ENCODE measurements at regions not wholly inside any gene's neighbourhood (a gene's known extent, or its start where the extent isn't known, plus 50 kb on each side); places are given as distances from the start of the nearest gene placed in this dataset.

DNA sequence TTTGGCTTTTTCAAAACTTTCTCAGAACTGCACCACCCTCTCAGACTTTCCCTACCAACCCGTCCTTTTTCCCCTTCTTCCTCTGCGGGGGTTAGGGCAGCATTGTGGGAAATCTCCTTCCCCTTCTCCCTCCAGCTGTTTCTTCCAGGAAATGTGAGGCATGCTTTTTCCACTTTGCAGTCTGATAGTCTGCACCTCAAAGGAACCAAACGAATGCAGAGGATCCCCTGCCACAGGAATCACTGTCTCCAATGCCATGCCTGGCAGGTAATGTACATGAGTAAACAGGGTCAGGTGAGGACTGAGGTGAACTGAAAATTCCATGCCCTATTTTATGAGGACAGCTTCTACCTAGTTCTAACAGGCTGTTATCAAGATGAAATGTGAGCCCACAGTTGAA is 218.4 kb downstream of the BCAS1 start:
- H3K27ac Mint-ChIP-seq (ENCODE audit: unreplicated experiment), result no peak overlapping the region
- peaks cover 3% of the 10 kb centered on the region for H3K27me3 Mint-ChIP-seq (ENCODE audit: unreplicated experiment)
- peaks cover 20% of the 10 kb centered on the region for H3K4me1 Mint-ChIP-seq (ENCODE audit: unreplicated experiment)
- TF ChIP-seq, protein P1, sequence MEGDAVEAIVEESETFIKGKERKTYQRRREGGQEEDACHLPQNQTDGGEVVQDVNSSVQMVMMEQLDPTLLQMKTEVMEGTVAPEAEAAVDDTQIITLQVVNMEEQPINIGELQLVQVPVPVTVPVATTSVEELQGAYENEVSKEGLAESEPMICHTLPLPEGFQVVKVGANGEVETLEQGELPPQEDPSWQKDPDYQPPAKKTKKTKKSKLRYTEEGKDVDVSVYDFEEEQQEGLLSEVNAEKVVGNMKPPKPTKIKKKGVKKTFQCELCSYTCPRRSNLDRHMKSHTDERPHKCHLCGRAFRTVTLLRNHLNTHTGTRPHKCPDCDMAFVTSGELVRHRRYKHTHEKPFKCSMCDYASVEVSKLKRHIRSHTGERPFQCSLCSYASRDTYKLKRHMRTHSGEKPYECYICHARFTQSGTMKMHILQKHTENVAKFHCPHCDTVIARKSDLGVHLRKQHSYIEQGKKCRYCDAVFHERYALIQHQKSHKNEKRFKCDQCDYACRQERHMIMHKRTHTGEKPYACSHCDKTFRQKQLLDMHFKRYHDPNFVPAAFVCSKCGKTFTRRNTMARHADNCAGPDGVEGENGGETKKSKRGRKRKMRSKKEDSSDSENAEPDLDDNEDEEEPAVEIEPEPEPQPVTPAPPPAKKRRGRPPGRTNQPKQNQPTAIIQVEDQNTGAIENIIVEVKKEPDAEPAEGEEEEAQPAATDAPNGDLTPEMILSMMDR (IDR thresholded peaks at IDR 0.05; ENCODE audit: unreplicated experiment), result no peak
- DNase-seq (ENCODE audit: low spot score), result no peak
- H3K4me3 Mint-ChIP-seq (ENCODE audit: unreplicated experiment), result no peak overlapping the region
- no peaks in the 10 kb centered on the region for H3K9me3 Mint-ChIP-seq (ENCODE audit: unreplicated experiment)
- H3K36me3 Mint-ChIP-seq (ENCODE audit: low read depth, unreplicated experiment), result no peaks in the 10 kb centered on the region

DNA sequence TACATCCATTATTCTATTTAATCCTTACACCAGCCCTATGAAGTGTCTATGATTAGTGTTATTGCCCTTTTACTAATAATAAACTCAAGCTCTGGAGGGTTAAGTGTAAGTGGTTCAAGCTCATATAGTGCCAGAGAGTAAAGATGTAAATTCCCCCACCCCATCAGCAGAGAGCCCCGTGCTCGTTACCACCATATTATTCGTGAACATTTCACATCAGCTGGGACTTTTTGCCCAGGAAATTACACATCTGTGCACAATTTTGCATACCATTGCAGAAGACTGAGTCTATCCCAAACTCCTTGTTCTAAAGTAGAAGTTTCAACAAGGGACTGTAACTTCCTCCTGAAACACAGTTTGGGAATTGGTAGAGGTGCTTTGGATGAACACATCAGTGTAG is 220.1 kb downstream of the BCAS1 start:
- Mint-ChIP-seq H3K27ac (ENCODE audit: unreplicated experiment) (no peak overlapping the region), H3K36me3 (ENCODE audit: low read depth, unreplicated experiment) (no peaks in the 10 kb centered on the region), H3K4me1 (ENCODE audit: unreplicated experiment) (peaks cover 16% of the 10 kb centered on the region), H3K9me3 (ENCODE audit: unreplicated experiment) (no peaks in the 10 kb centered on the region), H3K4me3 (ENCODE audit: unreplicated experiment) (no peak overlapping the region), H3K27me3 (ENCODE audit: unreplicated experiment) (no peaks in the 10 kb centered on the region)
- TF ChIP-seq, protein P1 (IDR thresholded peaks at IDR 0.05; ENCODE audit: unreplicated experiment), result no peak
- DNase-seq (ENCODE audit: low spot score), result no peak

DNA sequence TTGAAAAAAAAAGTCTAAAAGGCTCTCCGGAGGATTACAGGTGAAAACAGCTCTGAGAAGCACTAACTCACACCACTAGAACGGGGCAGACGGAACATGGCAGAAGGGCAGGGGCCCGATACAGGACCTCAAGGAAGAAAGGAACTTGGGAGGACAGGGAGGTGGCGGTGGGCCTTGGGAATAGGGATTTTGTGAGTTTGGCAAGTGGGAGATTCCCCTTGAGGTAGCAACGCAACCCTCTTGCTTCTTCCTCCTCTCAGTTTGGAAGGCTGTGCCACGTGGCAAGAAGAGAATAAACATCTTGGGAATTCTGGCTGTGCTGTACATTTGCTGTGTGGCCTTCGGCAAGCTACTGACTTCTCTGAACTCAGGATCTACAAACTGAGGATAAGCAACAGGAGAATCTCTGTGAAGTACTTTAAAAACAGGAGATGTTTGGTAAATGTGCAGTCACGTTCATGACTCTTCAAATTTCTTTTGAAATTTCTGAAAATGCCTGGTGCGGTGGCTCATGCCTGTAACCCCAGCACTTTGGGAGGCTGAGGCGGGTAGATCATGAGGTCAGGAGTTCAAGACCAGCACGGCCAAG is 220.8 kb downstream of the BCAS1 start:
- H3K27me3 Mint-ChIP-seq (ENCODE audit: unreplicated experiment), result no peaks in the 10 kb centered on the region
- DNase-seq (ENCODE audit: low spot score), result no peak
- H3K4me3 Mint-ChIP-seq (ENCODE audit: unreplicated experiment), result no peak overlapping the region
- no peaks in the 10 kb centered on the region for H3K36me3 Mint-ChIP-seq (ENCODE audit: low read depth, unreplicated experiment)
- no peaks in the 10 kb centered on the region for H3K9me3 Mint-ChIP-seq (ENCODE audit: unreplicated experiment)
- no peak overlapping the region for H3K27ac Mint-ChIP-seq (ENCODE audit: unreplicated experiment)
- TF ChIP-seq, protein P1 (IDR thresholded peaks at IDR 0.05; ENCODE audit: unreplicated experiment), result no peak
- H3K4me1 Mint-ChIP-seq (ENCODE audit: unreplicated experiment), result peaks cover 16% of the 10 kb centered on the region

DNA sequence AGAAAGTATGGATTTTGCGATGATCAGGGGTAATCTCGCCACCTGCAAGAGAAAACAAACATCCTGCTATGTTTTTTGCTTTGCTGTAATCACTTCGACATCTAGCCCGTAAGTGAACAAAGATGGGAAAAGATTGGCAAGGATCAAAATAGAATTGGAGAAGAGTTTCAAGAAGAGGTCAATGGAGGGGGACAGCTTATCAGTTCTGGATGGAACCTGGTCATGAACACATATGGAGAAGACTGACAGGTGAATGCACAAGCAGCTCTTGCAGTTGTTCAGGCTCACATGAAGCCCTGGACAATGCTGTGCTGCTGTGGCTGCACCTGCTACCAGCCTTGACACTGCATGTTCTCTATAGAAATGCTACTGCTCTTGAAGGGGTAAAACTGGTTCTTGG is 222.1 kb downstream of the BCAS1 start:
- no peaks in the 10 kb centered on the region for H3K9me3 Mint-ChIP-seq (ENCODE audit: unreplicated experiment)
- H3K27me3 Mint-ChIP-seq (ENCODE audit: unreplicated experiment), result no peaks in the 10 kb centered on the region
- TF ChIP-seq, protein P1 (IDR thresholded peaks at IDR 0.05; ENCODE audit: unreplicated experiment), result no peak
- no peak overlapping the region for H3K27ac Mint-ChIP-seq (ENCODE audit: unreplicated experiment)
- H3K36me3 Mint-ChIP-seq (ENCODE audit: low read depth, unreplicated experiment), result no peaks in the 10 kb centered on the region
- peaks cover 16% of the 10 kb centered on the region for H3K4me1 Mint-ChIP-seq (ENCODE audit: unreplicated experiment)
- no peak overlapping the region for H3K4me3 Mint-ChIP-seq (ENCODE audit: unreplicated experiment)
- DNase-seq (ENCODE audit: low spot score), result no peak

DNA sequence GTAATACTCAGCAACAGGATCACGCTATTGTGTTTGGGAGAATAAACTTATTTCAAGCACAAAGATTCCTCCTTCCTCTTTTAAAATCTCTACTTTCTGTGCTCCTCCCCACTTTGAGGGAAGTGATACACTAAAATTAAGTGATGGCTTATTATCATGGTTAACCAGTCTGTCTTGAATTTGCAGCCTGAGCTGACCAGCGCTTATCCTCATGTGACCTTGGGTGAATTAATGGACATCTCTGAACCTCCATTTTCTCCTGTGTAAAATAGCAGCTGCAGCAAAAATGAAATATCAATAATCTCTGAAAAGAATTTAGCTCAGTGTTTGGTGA is 222.6 kb downstream of the BCAS1 start:
- no peaks in the 10 kb centered on the region for H3K9me3 Mint-ChIP-seq (ENCODE audit: unreplicated experiment)
- no peak overlapping the region for H3K27ac Mint-ChIP-seq (ENCODE audit: unreplicated experiment)
- no peak overlapping the region for H3K4me3 Mint-ChIP-seq (ENCODE audit: unreplicated experiment)
- no peak for DNase-seq (ENCODE audit: low spot score)
- peaks cover 16% of the 10 kb centered on the region for H3K4me1 Mint-ChIP-seq (ENCODE audit: unreplicated experiment)
- TF ChIP-seq, protein P1 (IDR thresholded peaks at IDR 0.05; ENCODE audit: unreplicated experiment), result no peak
- H3K36me3 Mint-ChIP-seq (ENCODE audit: low read depth, unreplicated experiment), result no peaks in the 10 kb centered on the region
- H3K27me3 Mint-ChIP-seq (ENCODE audit: unreplicated experiment), result no peaks in the 10 kb centered on the region
